IMR-90 (cell line): ENCODE measurements at regions not wholly inside any gene's neighbourhood (a gene's known extent, or its start where the extent isn't known, plus 50 kb on each side); places are given as distances from the start of the nearest gene placed in this dataset.

Source experiments
- CTCF ChIP-seq: conservative IDR thresholded peaks from 2 replicates; pipeline ENCODE4 v1.5.1; 2012; ENCODE audit warnings: mild to moderate bottlenecking, low read depth, low read length, improper control_type of control experiment
- FOS ChIP-seq: fragments of 150-350 bp; IDR thresholded peaks from 2 replicates; pipeline ENCODE4 v1.6.1; 2016; ENCODE audit warnings: low read depth, low read length
- POLR2A ChIP-seq: IDR thresholded peaks from 2 replicates; pipeline ENCODE4 v1.6.1; 2012; ENCODE audit warnings: mild to moderate bottlenecking, low read depth, low read length
- RAD21 ChIP-seq: IDR thresholded peaks from 2 replicates; pipeline ENCODE4 v1.6.1; 2012; ENCODE audit warnings: low read length, improper control_type of control experiment
- RFX5 ChIP-seq: IDR thresholded peaks from 2 replicates; pipeline ENCODE4 v1.8.0; 2012; ENCODE audit warnings: low read depth, mild to moderate bottlenecking, low read length, moderate library complexity
- SMC3 ChIP-seq: fragments of 150-350 bp; IDR thresholded peaks from 2 replicates; pipeline ENCODE4 v1.6.1; 2016; ENCODE audit warnings: low read depth, mild to moderate bottlenecking, antibody characterized with exemption, low read length, moderate library complexity
- TF ChIP-seq, protein P1 (sequence below): fragments of 150-350 bp; IDR thresholded peaks from 2 replicates; pipeline ENCODE4 v1.6.1; 2017; ENCODE audit warnings: mild to moderate bottlenecking, antibody characterized with exemption, low read length, low read depth

- TF ChIP-seq FOS (no peak), CTCF (no peak), POLR2A (no peak), RAD21 (no peak), SMC3 (no peak), RFX5 (no peak)
- TF ChIP-seq, protein P1, sequence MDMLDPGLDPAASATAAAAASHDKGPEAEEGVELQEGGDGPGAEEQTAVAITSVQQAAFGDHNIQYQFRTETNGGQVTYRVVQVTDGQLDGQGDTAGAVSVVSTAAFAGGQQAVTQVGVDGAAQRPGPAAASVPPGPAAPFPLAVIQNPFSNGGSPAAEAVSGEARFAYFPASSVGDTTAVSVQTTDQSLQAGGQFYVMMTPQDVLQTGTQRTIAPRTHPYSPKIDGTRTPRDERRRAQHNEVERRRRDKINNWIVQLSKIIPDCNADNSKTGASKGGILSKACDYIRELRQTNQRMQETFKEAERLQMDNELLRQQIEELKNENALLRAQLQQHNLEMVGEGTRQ, result no peak
Measured at GRCh38 chr6:138600261-138600660, 101.0 kb upstream of the NHSL1 start.
